Activated CD4-positive, alpha-beta T cell treated with anti-CD3 and anti-CD28 coated beads for 1 hour (primary cell): ENCODE measurements at regions not wholly inside any gene's neighbourhood (a gene's known extent, or its start where the extent isn't known, plus 50 kb on each side); places are given as distances from the start of the nearest gene placed in this dataset.

Source experiments
- DNase-seq: peaks from one replicate; pipeline ENCODE4 v3.0.0-alpha.2; 2020

DNA sequence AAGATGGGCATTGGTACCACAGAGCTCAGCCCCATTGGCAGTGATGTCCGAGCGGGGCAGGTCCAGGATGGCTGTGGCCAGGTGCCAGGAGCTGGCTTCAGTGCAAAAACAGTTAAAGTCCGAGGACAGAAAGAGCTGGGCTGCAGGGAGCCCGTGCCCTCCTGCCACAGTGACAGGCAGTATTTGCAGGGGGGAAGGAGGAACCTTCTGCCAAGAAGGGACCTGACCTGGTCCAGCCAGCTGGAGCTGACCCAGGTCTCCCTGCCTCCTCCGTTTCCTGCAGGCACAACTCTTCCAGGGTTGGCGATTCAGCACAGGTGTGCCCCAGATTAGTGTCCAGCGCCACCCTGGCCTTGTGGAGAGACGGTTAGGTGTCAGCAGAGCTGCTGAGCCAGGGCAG lies 199.0 kb downstream of the ENGASE start:
- DNase-seq: no peak

DNA sequence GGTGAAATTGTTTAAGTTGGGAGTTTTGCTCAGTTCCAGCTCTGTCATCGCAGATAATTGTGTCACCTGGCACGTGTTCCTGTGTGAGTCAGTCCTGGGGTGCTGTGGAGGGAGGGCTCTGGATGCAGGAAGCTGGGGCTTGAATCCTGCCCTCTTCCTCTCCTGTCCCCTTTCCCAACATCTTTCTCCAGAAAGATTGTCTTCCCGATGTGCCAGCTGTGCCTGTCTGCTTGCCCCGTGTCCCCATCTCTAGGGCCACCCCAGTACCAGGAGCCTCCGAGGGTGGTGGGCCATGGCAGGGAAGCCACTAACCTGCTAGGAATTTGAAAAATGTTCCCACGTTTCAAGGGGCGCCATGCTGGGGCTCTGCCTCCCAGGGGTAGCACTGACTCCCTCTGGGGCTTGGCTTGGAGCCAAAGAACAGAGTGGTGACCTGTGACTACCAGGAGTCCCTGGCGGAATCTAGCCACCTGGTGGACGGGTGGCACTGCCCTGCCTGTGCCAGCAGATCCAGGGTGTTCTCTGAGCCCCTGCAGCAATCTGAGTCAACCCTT lies 198.1 kb downstream of the ENGASE start:
- no peak for DNase-seq

DNA sequence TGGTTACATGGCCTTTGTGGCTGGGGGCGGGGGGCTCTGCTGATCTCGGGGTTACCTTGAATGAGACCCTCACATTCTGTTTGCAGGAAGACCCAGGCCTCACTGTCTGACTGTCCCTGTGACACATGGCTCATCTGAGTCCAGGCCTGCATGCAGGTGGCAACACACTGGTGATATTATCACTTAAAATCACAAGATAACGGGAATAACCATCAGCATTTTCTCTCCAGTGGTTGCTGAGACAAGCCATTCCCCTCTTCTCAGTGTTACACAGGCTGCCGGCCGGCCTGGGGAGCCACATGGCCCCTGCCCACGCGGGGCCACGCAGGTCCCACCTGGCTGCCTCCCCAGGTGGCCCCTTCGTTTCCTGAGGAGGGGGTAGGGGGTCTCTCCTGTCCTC lies 197.6 kb downstream of the ENGASE start:
- DNase-seq: no peak

DNA sequence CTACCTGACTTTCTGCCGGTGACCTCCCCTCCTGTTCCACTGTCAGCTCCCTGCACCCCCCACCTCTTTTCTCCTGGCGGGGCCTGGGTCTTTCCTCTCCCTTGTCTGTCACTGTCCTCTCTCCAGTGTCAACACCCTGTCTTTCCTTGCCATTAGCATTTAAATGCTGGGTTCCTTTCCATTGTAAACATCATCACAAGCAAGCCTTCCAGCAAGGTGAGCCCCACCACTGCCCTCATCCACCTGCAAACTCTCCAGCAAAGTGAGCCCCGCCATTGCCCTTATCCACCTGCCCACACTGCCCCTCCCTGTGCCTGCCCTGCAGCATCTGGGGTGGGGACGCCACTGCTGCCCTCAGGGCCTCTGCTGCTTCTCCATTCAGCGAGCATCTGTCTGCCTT lies 195.0 kb downstream of the ENGASE start:
- DNase-seq: no peak

DNA sequence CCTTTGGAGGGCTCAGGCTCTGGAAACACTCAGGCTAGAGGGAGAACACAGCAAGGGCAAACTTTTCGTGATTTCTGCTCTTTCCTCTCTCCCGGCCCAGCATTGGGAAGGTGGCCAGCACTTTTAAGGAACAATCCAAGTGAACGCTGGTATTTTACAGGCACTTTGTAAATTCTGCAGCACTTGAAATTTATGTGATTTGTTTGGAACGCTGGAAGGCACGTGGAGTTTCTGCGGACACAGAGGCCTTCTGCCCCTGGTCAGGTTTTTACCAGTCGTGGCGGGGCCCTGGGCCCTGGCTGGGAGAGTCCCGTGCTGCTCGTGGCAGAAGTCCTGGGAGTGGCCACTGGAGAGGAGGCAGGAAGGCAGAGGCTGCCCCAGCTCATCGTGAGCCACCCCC lies 188.6 kb downstream of the ENGASE start:
- no peak for DNase-seq

DNA sequence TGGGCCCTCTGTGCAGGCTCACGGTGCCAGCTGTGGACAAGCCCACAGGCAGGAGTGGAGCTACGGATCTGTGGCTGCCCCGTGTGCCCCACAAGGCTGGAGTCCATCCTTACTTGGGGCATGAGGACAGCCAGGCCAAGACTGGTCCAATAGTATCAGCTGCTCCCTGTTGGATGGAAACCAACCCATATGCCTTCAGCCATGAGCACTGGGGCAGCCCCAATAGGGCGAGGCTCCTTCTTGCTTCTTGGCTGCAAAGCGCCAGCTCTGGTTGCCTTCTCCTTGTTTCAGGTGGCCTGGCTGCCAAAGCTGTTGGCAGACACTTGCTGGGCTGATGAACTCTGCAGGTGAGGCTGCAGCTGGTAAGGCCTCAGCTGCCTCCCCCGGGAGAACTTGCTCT lies 188.0 kb downstream of the ENGASE start:
- no peak for DNase-seq

DNA sequence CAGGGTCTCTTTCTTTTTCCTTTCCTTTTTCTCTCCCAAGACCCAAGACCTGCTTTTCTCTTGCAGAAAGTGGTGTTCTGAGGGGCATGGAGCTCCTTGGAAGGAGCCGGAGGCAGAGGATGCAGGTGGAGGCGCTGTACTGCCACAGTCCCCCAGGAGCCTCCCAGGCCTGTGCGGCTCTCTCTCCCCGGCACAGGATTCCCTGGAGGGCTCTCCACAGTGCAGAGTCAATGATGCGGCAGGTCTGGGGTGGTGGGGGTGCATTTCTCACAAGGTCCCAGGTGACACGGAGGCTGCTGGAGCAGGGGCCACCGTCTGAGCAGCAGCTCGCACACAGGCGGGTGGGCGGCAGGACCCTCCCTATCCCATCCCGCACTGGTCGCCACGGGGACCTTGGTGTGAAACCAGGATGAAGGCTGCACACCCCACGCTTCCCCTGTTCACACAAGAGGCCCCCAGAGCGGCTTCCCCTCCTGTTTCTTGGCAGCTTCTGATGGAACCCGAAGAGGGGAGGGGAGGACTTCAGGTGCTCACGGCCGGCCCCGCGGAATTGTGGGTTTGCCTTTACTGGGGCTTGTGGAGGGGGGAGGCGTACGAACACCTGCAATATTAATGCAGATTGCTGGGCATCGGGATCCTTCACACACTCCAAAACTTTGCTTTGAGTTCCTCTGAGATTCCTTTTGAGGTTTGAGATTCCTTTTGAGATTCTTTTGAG lies 186.9 kb downstream of the ENGASE start:
- no peak for DNase-seq

DNA sequence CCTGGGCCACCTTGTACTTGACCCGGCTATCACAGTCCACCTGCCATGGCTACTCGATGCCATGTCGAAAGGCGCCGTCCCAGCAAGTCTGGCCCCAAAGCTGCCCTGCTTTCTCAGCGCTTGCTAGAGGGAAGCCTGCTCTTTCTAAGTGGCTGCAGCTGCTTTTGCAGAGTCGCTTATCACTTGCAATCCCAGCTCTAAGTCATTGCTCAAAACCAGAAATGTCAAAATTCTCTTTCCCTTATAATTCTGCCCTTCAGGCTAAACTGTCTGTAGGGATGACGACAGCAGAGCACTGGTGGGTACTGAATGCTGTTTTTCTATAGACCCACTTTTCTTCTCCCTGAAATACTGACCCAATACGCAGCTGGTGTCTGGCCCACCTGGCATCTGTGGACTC lies 184.2 kb downstream of the ENGASE start:
- no peak for DNase-seq

DNA sequence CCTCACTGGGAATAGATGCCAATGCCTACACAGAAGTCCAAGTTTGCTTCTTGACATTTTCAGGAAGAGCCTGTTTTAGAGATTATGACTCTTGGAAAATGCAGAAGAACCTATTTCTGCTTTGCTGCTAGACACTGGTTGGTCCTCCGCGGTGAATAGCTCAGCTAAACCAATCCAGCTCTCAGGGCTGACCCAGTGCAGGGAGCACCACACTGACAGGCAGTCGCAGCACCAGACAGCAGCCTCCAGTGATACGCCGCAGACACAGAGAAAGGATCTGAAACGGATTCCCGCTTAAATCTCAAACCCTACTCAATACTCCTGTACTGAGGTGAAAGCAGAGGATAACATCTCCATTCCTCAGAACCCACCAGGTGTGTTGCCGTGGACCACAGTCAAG lies 183.4 kb downstream of the ENGASE start:
- no peak for DNase-seq

DNA sequence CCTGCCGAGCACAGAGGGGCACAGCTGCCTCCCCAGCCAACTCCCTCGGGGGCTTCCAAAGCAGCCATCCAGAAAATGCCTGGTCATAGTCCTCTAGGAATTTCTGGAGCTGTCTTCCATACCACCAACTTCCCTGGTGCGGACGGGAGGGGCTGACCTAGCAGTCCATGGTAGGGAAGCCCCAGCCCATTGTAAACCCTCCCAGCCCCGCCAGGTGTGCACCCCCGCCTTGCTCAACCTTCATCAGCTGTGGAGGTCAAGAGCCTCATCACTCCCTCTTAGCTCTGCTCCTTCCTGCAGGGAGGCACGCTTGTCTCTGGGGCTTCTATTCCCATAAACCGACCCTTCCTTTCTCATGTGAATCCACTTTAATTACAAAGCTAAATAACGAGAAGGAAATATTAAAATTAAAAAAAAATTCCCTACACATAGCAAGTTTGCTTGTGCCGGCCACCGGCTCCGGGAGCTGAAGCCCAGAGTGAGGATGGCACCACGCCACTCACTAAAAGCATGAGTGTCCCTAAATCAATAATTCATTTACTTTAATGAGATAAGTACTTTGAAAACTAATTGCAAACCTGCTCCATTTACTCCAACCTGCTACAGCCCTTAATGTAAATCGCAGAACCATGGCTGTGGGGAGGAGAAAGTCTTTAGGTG lies 181.4 kb downstream of the ENGASE start:
- no peak for DNase-seq

DNA sequence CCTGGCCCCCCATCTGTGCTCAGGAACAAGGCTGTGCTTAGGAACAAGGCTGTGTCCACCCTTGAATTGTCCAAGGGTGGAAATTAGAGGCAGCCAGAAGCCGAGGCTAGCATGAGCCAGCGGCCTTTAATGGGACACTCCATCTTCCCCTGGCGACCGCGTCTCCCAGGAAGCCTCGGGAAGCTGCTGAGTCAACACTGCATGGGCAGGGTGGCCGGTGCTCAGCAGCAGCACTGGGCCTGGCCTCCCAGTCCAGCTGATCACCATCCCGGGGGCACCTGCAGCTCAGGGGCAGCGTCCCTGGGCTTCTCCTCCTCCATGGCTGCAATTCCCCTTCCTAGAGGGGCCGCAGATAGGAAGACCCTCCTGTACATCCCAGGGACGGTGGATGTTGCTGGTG lies 180.8 kb downstream of the ENGASE start:
- DNase-seq: no peak

DNA sequence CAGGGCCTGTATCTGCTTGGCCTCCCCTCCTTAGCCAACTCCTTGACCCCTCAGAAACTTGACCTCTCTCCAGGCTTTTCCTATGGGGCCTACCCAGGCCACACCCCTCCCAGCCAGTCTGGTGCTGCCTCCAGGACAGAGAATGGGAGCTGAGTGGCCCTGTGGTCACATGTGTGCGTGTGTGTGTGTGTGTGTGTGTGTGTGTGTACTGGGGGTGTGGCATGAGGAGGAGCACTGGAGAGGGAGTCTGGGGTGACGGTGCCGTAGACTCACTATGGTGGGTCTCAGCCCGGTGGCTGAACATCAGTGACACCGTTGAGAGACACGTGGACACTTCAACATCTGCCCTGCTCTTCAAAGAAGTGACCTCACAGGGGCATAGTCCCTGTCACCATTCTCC lies 180.4 kb downstream of the ENGASE start:
- DNase-seq: no peak

DNA sequence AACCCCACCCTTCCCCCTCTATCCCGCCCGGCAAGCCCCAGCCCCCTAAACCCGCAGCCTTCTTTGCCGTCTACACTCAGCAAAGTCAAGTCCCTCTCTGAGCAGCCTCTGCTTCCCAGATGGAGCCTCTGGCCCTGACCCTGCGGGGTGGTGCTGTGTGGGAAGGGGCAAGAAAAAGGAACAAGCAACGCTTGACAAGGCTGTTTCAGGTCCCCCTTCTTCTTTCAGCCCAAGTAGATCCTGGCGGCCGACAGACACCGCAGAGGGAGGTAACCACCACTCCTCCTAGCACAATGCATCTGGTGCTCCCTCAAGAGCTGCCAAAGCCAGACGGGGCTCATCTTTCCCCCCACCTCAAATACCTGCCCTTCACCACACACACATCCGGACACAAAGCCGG lies 178.3 kb downstream of the ENGASE start:
- DNase-seq: no peak

DNA sequence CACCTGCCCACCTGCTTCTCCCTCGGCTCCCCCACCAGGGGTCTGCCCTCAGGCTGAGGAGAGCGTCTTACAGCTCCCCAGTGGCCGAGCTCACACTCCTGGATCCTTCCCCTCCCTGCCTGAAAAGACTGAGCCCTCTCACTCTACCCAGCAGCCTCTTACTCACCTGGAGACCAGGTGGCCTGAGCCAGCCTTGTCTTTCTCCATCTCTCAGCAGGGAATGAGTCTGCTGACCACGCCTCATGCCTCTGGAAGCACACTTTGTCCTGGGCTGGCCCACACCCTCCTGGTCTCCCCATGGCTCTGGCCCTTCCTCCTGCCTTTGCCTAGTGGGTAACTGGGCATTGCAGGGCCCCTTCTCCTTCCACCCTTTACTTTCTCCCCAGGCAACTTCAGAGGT lies 177.2 kb downstream of the ENGASE start:
- DNase-seq: no peak

DNA sequence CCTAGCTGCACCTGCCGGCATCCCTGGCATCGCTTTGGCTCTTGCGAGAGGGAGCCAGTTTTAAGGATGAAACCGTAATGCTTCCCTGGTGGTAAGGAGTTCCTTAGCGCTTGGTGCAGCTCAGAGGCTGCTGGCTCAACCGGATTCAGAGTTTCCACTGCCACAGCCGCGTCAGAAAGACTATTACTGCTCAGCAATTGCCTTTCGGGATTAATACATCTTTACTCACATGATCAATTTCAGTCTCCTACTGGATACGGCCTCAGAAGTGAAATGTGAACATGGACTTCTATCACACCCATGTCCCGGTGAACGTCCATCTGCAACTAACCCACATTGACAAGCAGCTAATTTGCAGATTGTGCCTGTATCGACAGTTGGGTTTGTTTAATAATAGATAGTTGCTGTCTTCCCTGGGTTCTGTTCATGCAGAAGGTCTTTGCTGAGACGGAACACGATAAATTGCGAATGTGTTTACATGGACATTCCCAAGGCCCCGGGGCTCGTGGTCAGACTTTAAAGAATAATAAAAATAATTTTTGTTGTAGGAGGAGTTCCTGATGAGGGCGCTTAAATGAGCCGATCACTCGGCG lies 175.4 kb downstream of the ENGASE start:
- DNase-seq: no peak

DNA sequence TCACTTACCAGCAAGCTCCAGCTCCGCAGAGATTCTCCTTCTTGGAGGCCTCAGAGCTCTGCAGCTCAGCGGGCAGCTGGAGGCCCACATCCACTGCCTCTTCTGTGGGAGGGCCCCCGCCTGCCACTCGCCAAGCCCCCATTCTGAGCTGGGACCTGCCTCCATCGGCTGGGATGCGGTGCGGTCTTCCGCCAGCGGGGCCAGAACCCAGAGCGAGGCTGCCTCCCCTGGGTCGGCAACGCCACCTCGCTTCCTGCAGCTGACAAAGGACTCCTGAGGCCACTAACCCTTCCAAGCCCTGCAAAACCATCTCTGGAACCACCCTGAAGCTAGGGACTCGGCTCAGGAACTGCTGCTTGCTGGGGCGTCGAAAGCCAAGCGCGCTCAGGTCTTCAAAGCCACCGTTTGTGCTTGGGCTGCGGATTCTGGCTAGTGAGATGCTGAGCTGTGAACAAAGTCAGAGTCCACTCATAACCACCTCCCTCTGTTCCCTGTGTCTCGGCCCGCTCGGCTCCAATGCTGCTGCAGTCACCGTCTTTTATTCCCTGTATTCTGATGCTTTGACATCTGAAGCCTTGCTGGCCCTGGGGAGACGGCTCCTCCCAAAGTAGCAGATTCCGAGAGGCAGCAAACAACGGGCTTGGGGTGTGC lies 174.3 kb downstream of the ENGASE start:
- DNase-seq: no peak

DNA sequence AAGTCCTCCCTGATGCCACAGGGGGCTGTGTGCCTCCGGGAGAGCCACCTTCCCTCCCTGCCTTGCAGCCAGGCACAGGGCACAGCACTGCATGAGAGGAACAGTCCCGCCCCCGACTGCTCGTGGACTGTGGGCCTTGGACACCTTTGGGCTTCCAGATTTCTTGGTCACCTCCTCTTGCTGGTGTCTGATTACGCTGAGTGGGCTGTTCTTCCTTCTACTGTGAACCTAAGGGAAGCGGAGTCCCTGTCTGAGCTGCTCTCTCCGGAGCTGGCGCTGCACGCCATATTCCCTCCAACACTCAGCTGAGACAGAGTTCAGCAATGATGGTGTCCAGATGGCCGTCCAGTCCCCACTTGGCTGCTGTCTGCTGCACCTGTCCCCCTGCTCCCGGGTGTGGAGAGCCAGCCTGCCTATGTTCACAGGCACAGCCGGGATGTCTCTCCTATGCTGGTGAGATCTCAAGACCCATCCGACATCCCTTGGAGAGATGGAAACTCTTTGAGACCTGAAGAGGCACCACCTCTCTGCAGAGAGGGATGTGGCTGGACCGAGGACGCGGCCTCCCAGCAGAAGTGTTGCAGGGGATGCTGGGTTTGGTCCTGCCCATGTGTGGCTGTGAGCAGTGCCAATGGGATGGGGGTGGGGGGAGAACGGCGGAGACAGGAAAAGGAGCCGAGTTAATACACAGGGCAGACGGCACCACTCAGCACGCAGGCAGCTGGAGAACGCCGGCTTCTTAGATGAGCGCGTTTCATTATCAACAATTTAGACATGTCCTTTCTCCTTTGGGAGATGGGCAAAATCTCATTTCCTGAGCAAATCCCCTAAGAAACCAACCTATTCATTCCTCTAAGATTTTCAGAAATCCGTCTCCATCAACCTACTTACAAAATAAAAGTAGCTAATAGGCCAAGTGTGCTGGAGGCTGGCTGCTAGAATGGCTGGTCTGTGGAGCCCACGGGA lies 171.9 kb downstream of the ENGASE start:
- no peak for DNase-seq

DNA sequence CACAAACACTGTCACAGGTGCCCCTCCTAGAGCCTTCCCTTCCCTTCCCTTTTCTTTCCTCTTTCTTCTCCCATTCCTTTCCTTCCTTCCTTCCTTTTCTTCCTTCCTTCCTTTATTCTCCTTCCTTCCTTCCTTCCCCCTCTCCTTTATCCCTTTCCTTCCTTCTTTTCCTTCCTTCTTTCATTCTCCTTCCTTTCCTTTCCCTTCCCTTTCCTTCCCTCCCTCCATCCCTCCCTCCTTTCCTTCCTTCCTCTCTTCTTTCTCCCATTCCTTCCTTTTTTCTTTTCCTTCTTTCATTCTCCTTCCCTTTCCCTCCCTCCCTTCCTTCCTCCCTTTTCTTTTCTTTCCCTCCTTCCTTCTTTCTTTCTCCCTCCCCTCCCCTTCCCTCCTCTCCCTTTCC lies 170.0 kb downstream of the ENGASE start:
- DNase-seq: no peak

DNA sequence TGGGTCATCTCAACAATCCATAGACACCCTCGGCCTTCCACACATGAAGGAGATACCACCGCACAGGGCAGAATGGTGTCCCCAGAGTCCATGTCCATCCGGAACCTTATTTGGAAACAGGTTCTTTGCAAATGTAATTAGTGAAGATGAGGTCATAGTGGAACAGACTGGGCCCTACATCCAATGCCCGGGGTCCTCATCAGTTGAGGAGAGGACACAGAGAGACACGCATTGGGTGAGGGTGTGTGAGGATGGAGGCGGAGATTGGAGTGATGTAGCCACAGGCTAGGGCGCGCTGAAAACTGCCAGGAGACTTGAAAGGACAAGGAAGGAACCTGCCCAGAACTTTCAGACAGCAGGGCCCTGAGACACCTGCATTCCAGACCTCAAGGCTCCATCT lies 169.4 kb downstream of the ENGASE start:
- DNase-seq: no peak

DNA sequence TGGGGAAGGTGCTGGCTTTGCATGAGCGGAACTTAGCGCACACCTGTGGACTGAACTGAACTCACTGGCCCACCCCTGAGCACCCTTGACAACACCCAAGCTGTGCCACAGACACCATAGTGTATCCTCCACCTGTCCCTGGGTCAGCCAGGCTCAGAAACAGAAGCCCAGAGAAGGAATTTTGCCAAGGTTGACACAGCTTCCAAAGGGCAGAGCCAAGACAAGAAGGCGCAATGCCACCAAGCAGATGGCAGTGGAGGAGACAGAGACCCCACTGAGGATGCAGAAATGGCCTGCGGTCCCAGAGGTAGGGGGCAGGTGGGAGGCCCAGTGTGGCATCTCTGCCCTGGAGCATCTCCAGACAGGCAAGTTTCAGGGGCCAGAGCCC lies 169.0 kb downstream of the ENGASE start:
- DNase-seq: no peak

DNA sequence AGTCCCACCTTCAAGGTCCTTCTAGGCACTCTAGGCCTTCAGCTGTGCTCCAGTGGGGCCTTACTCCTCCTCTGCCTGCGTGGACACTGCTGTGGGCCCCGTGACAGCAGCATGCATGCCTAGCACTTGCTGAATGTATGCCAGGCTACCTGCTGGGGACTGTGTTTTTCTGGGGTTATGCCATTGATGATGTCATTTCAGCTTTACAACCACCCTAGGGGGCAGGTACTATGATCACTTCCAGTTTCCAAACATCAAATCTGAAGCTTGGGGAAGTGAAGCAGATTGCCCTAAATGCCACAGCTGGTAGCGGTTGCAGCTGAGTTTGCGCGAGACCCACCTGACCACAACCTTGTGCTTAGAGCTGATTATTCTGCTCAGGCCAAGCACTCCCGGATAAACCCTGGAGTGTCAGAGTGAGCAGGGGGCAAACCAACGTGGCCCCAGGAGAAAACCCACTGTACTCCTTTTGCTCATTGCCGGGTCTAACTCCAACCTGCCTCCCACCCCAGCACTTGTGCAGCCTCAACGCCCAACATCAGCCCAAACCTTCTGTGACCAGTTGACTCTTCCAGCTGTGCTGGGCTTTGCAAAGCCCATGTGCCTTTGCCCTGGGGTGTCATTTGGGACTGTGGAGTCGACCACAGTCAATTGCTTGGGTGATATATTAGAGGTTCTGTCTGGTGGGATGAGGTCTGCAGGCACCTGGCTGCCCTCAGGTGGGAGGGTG lies 168.4 kb downstream of the ENGASE start:
- no peak for DNase-seq

DNA sequence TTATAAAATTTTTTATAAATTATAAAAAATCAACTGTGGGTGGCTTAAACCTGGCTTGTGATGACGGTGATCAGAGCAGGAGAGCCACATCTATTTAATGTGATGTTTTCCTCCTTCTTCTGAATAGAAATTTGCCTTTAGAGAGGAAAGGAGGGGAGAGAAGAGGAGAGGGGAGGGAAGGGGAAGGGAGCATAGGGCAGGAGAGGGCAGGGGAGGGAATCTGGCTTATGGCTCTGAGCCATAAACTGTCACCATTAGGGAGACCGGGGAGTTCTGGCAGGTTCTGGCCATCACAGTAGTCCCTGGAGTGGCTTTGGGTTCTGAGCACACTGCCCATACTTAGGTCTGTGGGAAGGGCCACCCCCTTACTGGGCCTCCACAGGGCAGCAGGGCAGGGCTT lies 167.8 kb downstream of the ENGASE start:
- no peak for DNase-seq
